ENCODE measurements at regions not wholly inside any gene's neighbourhood (a gene's known extent, or its start where the extent isn't known, plus 50 kb on each side); places are given as distances from the start of the nearest gene placed in this dataset.

GRCh38 chr10:63708421-63708820 lies 187.2 kb downstream of the REEP3 start:
- no peak overlapping the region for H3K4me3 ChIP-seq (ENCODE audit: insufficient read depth in 1 of 2, low read depth in 1 of 2, low read length in 2 of 2)
- H3K14ac ChIP-seq (ENCODE audit: low read length in 2 of 2): peak overlapping the region in 1 of 2 experiments; percentile 6
- H2BK5ac ChIP-seq (ENCODE audit: low read depth, low read length, poor library complexity, severe bottlenecking): no peak overlapping the region
- no peak overlapping the region for H3K4me2 ChIP-seq (ENCODE audit: low read length, poor library complexity, severe bottlenecking)
- H3K27ac ChIP-seq (ENCODE audit: low read length, poor library complexity, severe bottlenecking): no peak overlapping the region
- H4K8ac ChIP-seq (ENCODE audit: low read length): no peak overlapping the region
- no peaks in the 10 kb centered on the region for H3K36me3 ChIP-seq (ENCODE audit: control insufficient read depth in 1 of 2, insufficient read depth in 2 of 2, low read depth in 1 of 2, low read length in 2 of 2)
- no peaks in the 10 kb centered on the region for H3K79me1 ChIP-seq (replicated peaks; ENCODE audit: low read length, poor library complexity, severe bottlenecking)
- H3K4me1 ChIP-seq (ENCODE audit: control insufficient read depth, insufficient read depth, low read depth, low read length): peaks cover 7% of the 10 kb centered on the region
- no peak overlapping the region for H2BK15ac ChIP-seq (ENCODE audit: low read depth, poor library complexity, severe bottlenecking)
- no peak overlapping the region for H3K4ac ChIP-seq (ENCODE audit: low read depth in 1 of 2, low read length in 2 of 2)
- peak overlapping the region; percentile 87 for H4K91ac ChIP-seq (ENCODE audit: low read length)
- peak overlapping the region; percentile 84 to 89 for H2BK12ac ChIP-seq (ENCODE audit: low read length in 2 of 2)
- H3K27me3 ChIP-seq (ENCODE audit: control insufficient read depth in 1 of 2, insufficient read depth in 1 of 2, low read length in 2 of 2): no peaks in the 10 kb centered on the region
- H3K23ac ChIP-seq (ENCODE audit: low read length in 2 of 2): no peak overlapping the region
- no peak overlapping the region for H2AFZ ChIP-seq (ENCODE audit: low read depth, low read length)
- no peak for DNase-seq
- H3K9ac ChIP-seq (ENCODE audit: low read length): no peak overlapping the region
- peak overlapping the region; percentile 37 to 66 for H3K18ac ChIP-seq (ENCODE audit: low read depth in 1 of 2, low read length in 2 of 2)
- WGBS: 70% methylated on average over 5 of the region's 5 CpGs
- H2AK5ac ChIP-seq (ENCODE audit: low read length, severe bottlenecking): peak overlapping the region; percentile 69
- H3K9me3 ChIP-seq (ENCODE audit: control insufficient read depth, low read length): no peaks in the 10 kb centered on the region
- no peak overlapping the region for H2BK120ac ChIP-seq (ENCODE audit: low read depth, low read length)

- Histone ChIP-seq H3K14ac (ENCODE audit: low read length in 2 of 2) (no peak overlapping the region), H2BK120ac (ENCODE audit: low read depth, low read length) (no peak overlapping the region), H3K23ac (ENCODE audit: low read length in 2 of 2) (no peak overlapping the region), H3K27me3 (ENCODE audit: control insufficient read depth in 1 of 2, insufficient read depth in 1 of 2, low read length in 2 of 2) (no peaks in the 10 kb centered on the region), H3K18ac (ENCODE audit: low read depth in 1 of 2, low read length in 2 of 2) (peak overlapping the region in 1 of 2 experiments; percentile 60), H3K4me2 (ENCODE audit: low read length, poor library complexity, severe bottlenecking) (no peak overlapping the region), H2BK15ac (ENCODE audit: low read depth, poor library complexity, severe bottlenecking) (peak overlapping the region; percentile 80), H3K4me3 (ENCODE audit: insufficient read depth in 1 of 2, low read depth in 1 of 2, low read length in 2 of 2) (no peak overlapping the region), H2BK5ac (ENCODE audit: low read depth, low read length, poor library complexity, severe bottlenecking) (peak overlapping the region; percentile 32), H3K9ac (ENCODE audit: low read length) (no peak overlapping the region), H3K9me3 (ENCODE audit: control insufficient read depth, low read length) (no peaks in the 10 kb centered on the region), H3K27ac (ENCODE audit: low read length, poor library complexity, severe bottlenecking) (no peak overlapping the region), H3K4me1 (ENCODE audit: control insufficient read depth, insufficient read depth, low read depth, low read length) (peaks cover 12% of the 10 kb centered on the region), H3K4ac (ENCODE audit: low read depth in 1 of 2, low read length in 2 of 2) (peak overlapping the region in 1 of 2 experiments; percentile 68), H4K8ac (ENCODE audit: low read length) (no peak overlapping the region), H3K79me1 (replicated peaks; ENCODE audit: low read length, poor library complexity, severe bottlenecking) (no peaks in the 10 kb centered on the region), H2BK12ac (ENCODE audit: low read length in 2 of 2) (peak overlapping the region in 1 of 2 experiments; percentile 74), H4K91ac (ENCODE audit: low read length) (no peak overlapping the region), H2AFZ (ENCODE audit: low read depth, low read length) (no peak overlapping the region), H3K36me3 (ENCODE audit: control insufficient read depth in 1 of 2, insufficient read depth in 2 of 2, low read depth in 1 of 2, low read length in 2 of 2) (no peaks in the 10 kb centered on the region), H2AK5ac (ENCODE audit: low read length, severe bottlenecking) (peak overlapping the region; percentile 5)
- no peak for DNase-seq
Measured at GRCh38 chr10:63710703-63711102, 189.5 kb downstream of the REEP3 start.

- H2AFZ ChIP-seq (ENCODE audit: low read depth, low read length): no peak overlapping the region
- WGBS: 62% methylated on average over 4 of the region's 4 CpGs
- H3K14ac ChIP-seq (ENCODE audit: low read length in 2 of 2): peak overlapping the region in 1 of 2 experiments; percentile 46
- H2AK5ac ChIP-seq (ENCODE audit: low read length, severe bottlenecking): peak overlapping the region; percentile 9
- peak overlapping the region; percentile 87 for H4K8ac ChIP-seq (ENCODE audit: low read length)
- no peaks in the 10 kb centered on the region for H3K36me3 ChIP-seq (ENCODE audit: control insufficient read depth in 1 of 2, insufficient read depth in 2 of 2, low read depth in 1 of 2, low read length in 2 of 2)
- no peaks in the 10 kb centered on the region for H3K79me1 ChIP-seq (replicated peaks; ENCODE audit: low read length, poor library complexity, severe bottlenecking)
- peak overlapping the region; percentile 87 for H4K91ac ChIP-seq (ENCODE audit: low read length)
- H3K18ac ChIP-seq (ENCODE audit: low read depth in 1 of 2, low read length in 2 of 2): peak overlapping the region; percentile 50 to 81
- H3K4me2 ChIP-seq (ENCODE audit: low read length, poor library complexity, severe bottlenecking): no peak overlapping the region
- peak overlapping the region; percentile 53 for H3K9ac ChIP-seq (ENCODE audit: low read length)
- no peak overlapping the region for H2BK5ac ChIP-seq (ENCODE audit: low read depth, low read length, poor library complexity, severe bottlenecking)
- H3K4me1 ChIP-seq (ENCODE audit: control insufficient read depth, insufficient read depth, low read depth, low read length): peaks cover 12% of the 10 kb centered on the region
- H3K9me3 ChIP-seq (ENCODE audit: control insufficient read depth, low read length): no peaks in the 10 kb centered on the region
- H3K4ac ChIP-seq (ENCODE audit: low read depth in 1 of 2, low read length in 2 of 2): peak overlapping the region in 1 of 2 experiments; percentile 75
- no peak overlapping the region for H2BK15ac ChIP-seq (ENCODE audit: low read depth, poor library complexity, severe bottlenecking)
- peak overlapping the region; percentile 50 to 92 for H2BK12ac ChIP-seq (ENCODE audit: low read length in 2 of 2)
- no peak overlapping the region for H3K27ac ChIP-seq (ENCODE audit: low read length, poor library complexity, severe bottlenecking)
- no peak overlapping the region for H3K23ac ChIP-seq (ENCODE audit: low read length in 2 of 2)
- H2BK120ac ChIP-seq (ENCODE audit: low read depth, low read length): no peak overlapping the region
- H3K27me3 ChIP-seq (ENCODE audit: control insufficient read depth in 1 of 2, insufficient read depth in 1 of 2, low read length in 2 of 2): no peaks in the 10 kb centered on the region
- peak; percentile 44 for DNase-seq
- H3K4me3 ChIP-seq (ENCODE audit: insufficient read depth in 1 of 2, low read depth in 1 of 2, low read length in 2 of 2): no peak overlapping the region
Measured at GRCh38 chr10:63711361-63711760, 190.2 kb downstream of the REEP3 start.

- Histone ChIP-seq H3K79me1 (replicated peaks; ENCODE audit: low read length, poor library complexity, severe bottlenecking) (no peaks in the 10 kb centered on the region), H2AK5ac (ENCODE audit: low read length, severe bottlenecking) (peak overlapping the region; percentile 55), H4K8ac (ENCODE audit: low read length) (peak overlapping the region; percentile 70), H2BK5ac (ENCODE audit: low read depth, low read length, poor library complexity, severe bottlenecking) (no peak overlapping the region), H3K9ac (ENCODE audit: low read length) (peak overlapping the region; percentile 53), H3K9me3 (ENCODE audit: control insufficient read depth, low read length) (no peaks in the 10 kb centered on the region), H3K4ac (ENCODE audit: low read depth in 1 of 2, low read length in 2 of 2) (peak overlapping the region in 1 of 2 experiments; percentile 89), H2BK15ac (ENCODE audit: low read depth, poor library complexity, severe bottlenecking) (peak overlapping the region; percentile 80), H2BK12ac (ENCODE audit: low read length in 2 of 2) (peak overlapping the region; percentile 51 to 99), H3K36me3 (ENCODE audit: control insufficient read depth in 1 of 2, insufficient read depth in 2 of 2, low read depth in 1 of 2, low read length in 2 of 2) (no peaks in the 10 kb centered on the region), H2BK120ac (ENCODE audit: low read depth, low read length) (peak overlapping the region; percentile 54), H3K18ac (ENCODE audit: low read depth in 1 of 2, low read length in 2 of 2) (peak overlapping the region; percentile 84 to 97), H3K14ac (ENCODE audit: low read length in 2 of 2) (no peak overlapping the region), H3K4me1 (ENCODE audit: control insufficient read depth, insufficient read depth, low read depth, low read length) (peaks cover 14% of the 10 kb centered on the region), H2AFZ (ENCODE audit: low read depth, low read length) (no peak overlapping the region), H3K23ac (ENCODE audit: low read length in 2 of 2) (no peak overlapping the region), H3K4me2 (ENCODE audit: low read length, poor library complexity, severe bottlenecking) (no peak overlapping the region), H3K27ac (ENCODE audit: low read length, poor library complexity, severe bottlenecking) (peak overlapping the region; percentile 63), H4K91ac (ENCODE audit: low read length) (peak overlapping the region; percentile 77), H3K27me3 (ENCODE audit: control insufficient read depth in 1 of 2, insufficient read depth in 1 of 2, low read length in 2 of 2) (no peaks in the 10 kb centered on the region), H3K4me3 (ENCODE audit: insufficient read depth in 1 of 2, low read depth in 1 of 2, low read length in 2 of 2) (peak overlapping the region in 1 of 2 experiments; percentile 63)
- peak; percentile 93 for DNase-seq
- 28% methylated on average over 5 of the region's 6 CpGs for WGBS
Measured at GRCh38 chr10:63711867-63712716, 190.9 kb downstream of the REEP3 start.

All from mesenchymal stem cell (in vitro differentiated cells and primary cell).